Karpas-422 (cell line): ENCODE measurements at regions not wholly inside any gene's neighbourhood (a gene's known extent, or its start where the extent isn't known, plus 50 kb on each side); places are given as distances from the start of the nearest gene placed in this dataset.

ENCODE experiments used
- DNase-seq: peaks from one replicate; pipeline ENCODE4 v3.0.0-alpha.2; 2015
- H2AFZ ChIP-seq: fragments of 200-600 bp; sonication (generic); 2 replicates; pipeline ENCODE4 v1.6.1; 2014; ENCODE audit warnings: antibody characterized with exemption, low read length, mixed read lengths
- H3K27ac ChIP-seq: fragments of 200-600 bp; sonication (generic); 2 replicates; pipeline ENCODE4 v1.5.1; 2014; ENCODE audit warnings: mild to moderate bottlenecking, low read length, moderate library complexity
- H3K27me3 ChIP-seq: fragments of 200-600 bp; sonication (generic); 2 replicates; pipeline ENCODE4 v1.6.1; 2014; ENCODE audit warnings: low read length, mixed read lengths
- H3K36me3 ChIP-seq: fragments of 200-600 bp; sonication (generic); 2 replicates; pipeline ENCODE4 v1.6.1; 2014; ENCODE audit warnings: low read length, mixed read lengths; ENCODE audit not compliant: insufficient read depth
- H3K4me1 ChIP-seq: fragments of 200-600 bp; sonication (generic); 2 replicates; pipeline ENCODE4 v1.6.1; 2014; ENCODE audit warnings: mild to moderate bottlenecking, low read length, mixed read lengths
- H3K4me2 ChIP-seq: fragments of 200-600 bp; sonication (generic); 2 replicates; pipeline ENCODE4 v1.6.1; 2014; ENCODE audit warnings: low read length, low read depth, mild to moderate bottlenecking; ENCODE audit not compliant: poor library complexity, severe bottlenecking
- H3K4me3 ChIP-seq: fragments of 200-600 bp; sonication (generic); 2 replicates; pipeline ENCODE4 v1.5.1; 2014; ENCODE audit warnings: mild to moderate bottlenecking, antibody characterized with exemption, low read length, mixed read lengths
- H3K79me2 ChIP-seq: fragments of 200-600 bp; sonication (generic); 2 replicates; pipeline ENCODE4 v1.6.1; 2014; ENCODE audit warnings: mild to moderate bottlenecking, low read length, mixed read lengths
- H3K9ac ChIP-seq: fragments of 200-600 bp; sonication (generic); 2 replicates; pipeline ENCODE4 v1.6.0; 2014; ENCODE audit warnings: low read length
- H3K9me2 ChIP-seq: fragments of 200-600 bp; sonication (generic), shearing (Covaris generic); replicated peaks from 2 replicates; pipeline ENCODE4 v1.6.0; 2014; ENCODE audit warnings: mild to moderate bottlenecking, low read length, moderate library complexity; ENCODE audit not compliant: insufficient read depth
- H3K9me3 ChIP-seq: fragments of 300-700, 200-600 bp; sonication (generic); 2 replicates; pipeline ENCODE4 v1.6.1; 2014; ENCODE audit warnings: low read length, mixed read lengths
- H4K20me1 ChIP-seq: fragments of 200-600 bp; sonication (generic); 2 replicates; pipeline ENCODE4 v1.6.1; 2014; ENCODE audit warnings: mild to moderate bottlenecking, antibody characterized with exemption, low read length, low read depth; ENCODE audit not compliant: insufficient read depth

DNA sequence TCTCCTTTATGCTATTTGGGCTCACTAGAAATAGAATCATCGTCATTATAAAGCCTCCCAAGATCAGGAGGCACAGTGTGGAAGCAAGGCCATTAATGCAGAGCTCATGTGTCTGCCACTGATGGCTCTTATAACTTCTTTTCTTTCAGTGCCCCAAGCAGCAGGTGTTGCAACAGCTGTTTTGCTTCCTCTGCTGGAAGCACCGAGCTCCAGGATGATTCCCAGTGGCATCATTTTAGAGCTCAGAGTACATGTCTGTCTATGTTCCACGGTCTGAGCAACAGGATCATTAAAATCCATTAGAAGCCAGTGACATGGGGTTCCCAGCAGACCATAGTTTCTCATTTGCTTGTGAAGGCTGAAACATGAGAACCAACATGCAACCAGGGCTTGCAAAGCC, 803.0 kb upstream of the FAT3 start:
- no peak for DNase-seq
- Histone ChIP-seq H3K4me1 (no peaks in the 10 kb centered on the region), H3K27me3 (no peaks in the 10 kb centered on the region), H3K9ac (no peak overlapping the region), H3K27ac (no peak overlapping the region), H3K4me3 (no peak overlapping the region), H2AFZ (no peak overlapping the region), H3K9me2 (no peaks in the 10 kb centered on the region), H3K4me2 (no peak overlapping the region), H3K9me3 (peaks cover 59% of the 10 kb centered on the region), H4K20me1 (no peaks in the 10 kb centered on the region), H3K79me2 (no peaks in the 10 kb centered on the region), H3K36me3 (no peaks in the 10 kb centered on the region)

- Histone ChIP-seq H4K20me1 (no peaks in the 10 kb centered on the region), H3K9me3 (peaks cover 63% of the 10 kb centered on the region), H3K4me3 (no peak overlapping the region), H3K4me2 (no peak overlapping the region), H3K27ac (no peak overlapping the region), H3K36me3 (no peaks in the 10 kb centered on the region), H3K27me3 (no peaks in the 10 kb centered on the region), H3K4me1 (no peaks in the 10 kb centered on the region), H3K79me2 (no peaks in the 10 kb centered on the region), H3K9ac (no peak overlapping the region), H2AFZ (no peak overlapping the region), H3K9me2 (no peaks in the 10 kb centered on the region)
- DNase-seq: no peak
Measured at GRCh38 chr11:91407842-91408241, 816.8 kb upstream of the FAT3 start.

- no peaks in the 10 kb centered on the region for H4K20me1 ChIP-seq
- H3K36me3 ChIP-seq: no peaks in the 10 kb centered on the region
- H2AFZ ChIP-seq: no peak overlapping the region
- H3K9me3 ChIP-seq: peaks cover 56% of the 10 kb centered on the region
- H3K4me2 ChIP-seq: no peak overlapping the region
- H3K4me1 ChIP-seq: no peaks in the 10 kb centered on the region
- no peak overlapping the region for H3K27ac ChIP-seq
- no peaks in the 10 kb centered on the region for H3K79me2 ChIP-seq
- no peak for DNase-seq
- H3K27me3 ChIP-seq: no peaks in the 10 kb centered on the region
- no peak overlapping the region for H3K4me3 ChIP-seq
- no peaks in the 10 kb centered on the region for H3K9me2 ChIP-seq
- no peak overlapping the region for H3K9ac ChIP-seq
Measured at GRCh38 chr11:91406009-91406408, 818.6 kb upstream of the FAT3 start.

GRCh38 chr11:91404344-91404743, 820.3 kb upstream of the FAT3 start:
- Histone ChIP-seq H3K79me2 (no peaks in the 10 kb centered on the region), H3K27ac (no peak overlapping the region), H3K4me3 (no peak overlapping the region), H2AFZ (no peak overlapping the region), H3K4me2 (no peak overlapping the region), H3K27me3 (no peaks in the 10 kb centered on the region), H3K36me3 (no peaks in the 10 kb centered on the region), H3K9ac (no peak overlapping the region), H4K20me1 (no peaks in the 10 kb centered on the region), H3K4me1 (no peaks in the 10 kb centered on the region), H3K9me2 (no peaks in the 10 kb centered on the region), H3K9me3 (peaks cover 64% of the 10 kb centered on the region)
- DNase-seq: no peak

- Histone ChIP-seq H3K9ac (no peak overlapping the region), H4K20me1 (no peaks in the 10 kb centered on the region), H3K4me2 (no peak overlapping the region), H2AFZ (no peak overlapping the region), H3K9me2 (no peaks in the 10 kb centered on the region), H3K4me1 (no peaks in the 10 kb centered on the region), H3K36me3 (no peaks in the 10 kb centered on the region), H3K27me3 (no peaks in the 10 kb centered on the region), H3K9me3 (peaks cover 61% of the 10 kb centered on the region), H3K79me2 (no peaks in the 10 kb centered on the region), H3K27ac (no peak overlapping the region), H3K4me3 (no peak overlapping the region)
- DNase-seq: no peak
Measured at GRCh38 chr11:91397134-91397468, 827.5 kb upstream of the FAT3 start.

- peaks cover 67% of the 10 kb centered on the region for H3K9me3 ChIP-seq
- no peaks in the 10 kb centered on the region for H3K79me2 ChIP-seq
- H3K4me1 ChIP-seq: no peaks in the 10 kb centered on the region
- H3K4me2 ChIP-seq: no peak overlapping the region
- H3K9me2 ChIP-seq: no peaks in the 10 kb centered on the region
- H3K27ac ChIP-seq: no peak overlapping the region
- H3K9ac ChIP-seq: no peak overlapping the region
- H3K4me3 ChIP-seq: no peak overlapping the region
- H3K36me3 ChIP-seq: no peaks in the 10 kb centered on the region
- no peak overlapping the region for H2AFZ ChIP-seq
- H4K20me1 ChIP-seq: no peaks in the 10 kb centered on the region
- DNase-seq: no peak
- no peaks in the 10 kb centered on the region for H3K27me3 ChIP-seq
Measured at GRCh38 chr11:91396236-91397133, 828.1 kb upstream of the FAT3 start.

- no peak overlapping the region for H3K9ac ChIP-seq
- no peak for DNase-seq
- H4K20me1 ChIP-seq: no peaks in the 10 kb centered on the region
- H3K79me2 ChIP-seq: no peaks in the 10 kb centered on the region
- no peaks in the 10 kb centered on the region for H3K27me3 ChIP-seq
- H3K9me3 ChIP-seq: peaks cover 68% of the 10 kb centered on the region
- no peaks in the 10 kb centered on the region for H3K9me2 ChIP-seq
- H3K4me1 ChIP-seq: no peaks in the 10 kb centered on the region
- no peaks in the 10 kb centered on the region for H3K36me3 ChIP-seq
- no peak overlapping the region for H3K27ac ChIP-seq
- H3K4me2 ChIP-seq: no peak overlapping the region
- H3K4me3 ChIP-seq: no peak overlapping the region
- no peak overlapping the region for H2AFZ ChIP-seq
Measured at GRCh38 chr11:91394727-91395414, 829.7 kb upstream of the FAT3 start.

DNA sequence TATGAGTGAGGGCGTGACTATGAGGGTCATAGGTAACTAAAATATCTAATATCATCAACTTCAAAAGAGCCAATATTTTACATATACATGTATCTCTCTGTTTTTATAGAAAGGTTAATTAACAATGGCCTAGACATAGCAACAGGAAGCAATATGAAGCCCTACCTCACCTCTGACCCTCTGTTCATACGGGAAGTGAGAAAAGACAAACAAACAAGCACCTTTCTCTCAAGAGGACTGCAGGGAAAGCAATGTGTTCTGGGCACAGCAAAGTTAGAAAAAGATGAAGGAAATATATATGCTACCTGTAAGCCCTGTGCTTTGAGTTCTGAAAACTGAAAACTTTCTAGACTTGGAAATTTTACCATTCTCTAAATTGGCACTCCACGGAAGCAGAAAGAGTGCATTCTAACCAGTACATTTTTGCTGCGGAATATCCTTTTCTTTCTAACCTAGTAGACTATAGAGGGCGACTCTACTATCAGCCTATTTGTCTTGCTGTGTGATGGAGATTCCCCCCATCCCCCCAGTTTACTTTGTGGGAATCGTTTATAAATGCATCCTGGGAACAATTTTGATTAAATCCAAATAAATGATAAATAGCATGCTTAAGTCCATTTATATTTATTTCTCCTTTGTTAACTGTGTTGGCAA, 830.4 kb upstream of the FAT3 start:
- Histone ChIP-seq H3K4me2 (no peak overlapping the region), H3K4me3 (no peak overlapping the region), H3K4me1 (no peaks in the 10 kb centered on the region), H3K9me3 (peaks cover 68% of the 10 kb centered on the region), H3K79me2 (no peaks in the 10 kb centered on the region), H3K9ac (no peak overlapping the region), H2AFZ (no peak overlapping the region), H3K9me2 (no peaks in the 10 kb centered on the region), H3K27me3 (no peaks in the 10 kb centered on the region), H4K20me1 (no peaks in the 10 kb centered on the region), H3K27ac (no peak overlapping the region), H3K36me3 (no peaks in the 10 kb centered on the region)
- DNase-seq: no peak
